ENCODE measurements at regions not wholly inside any gene's neighbourhood (a gene's known extent, or its start where the extent isn't known, plus 50 kb on each side); places are given as distances from the start of the nearest gene placed in this dataset.

DNA sequence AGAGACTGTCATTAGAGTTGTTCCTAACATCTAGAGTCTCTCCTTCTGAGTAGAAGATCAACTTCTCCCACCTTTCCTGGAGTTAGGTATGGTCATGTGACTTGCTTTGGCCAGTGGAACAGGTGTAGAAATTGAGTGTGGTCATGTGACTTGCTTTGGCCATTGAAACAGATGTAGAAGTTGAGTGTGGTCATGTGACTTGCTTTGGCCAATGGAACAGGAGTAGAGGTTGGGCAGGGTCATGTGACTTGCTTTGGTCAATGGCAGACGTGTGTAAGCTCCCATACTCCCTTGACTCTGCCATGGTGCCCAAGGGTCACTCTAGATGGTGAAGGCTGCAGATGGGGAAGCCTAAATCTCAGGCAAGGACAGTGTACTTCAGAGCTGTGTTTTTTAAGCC, 306.0 kb downstream of the NPHP4 start:
- no peak for TF ChIP-seq EZH2 (IDR thresholded peaks at IDR 0.05; ENCODE audit: low read length, unreplicated experiment)
- TF ChIP-seq, protein P1, sequence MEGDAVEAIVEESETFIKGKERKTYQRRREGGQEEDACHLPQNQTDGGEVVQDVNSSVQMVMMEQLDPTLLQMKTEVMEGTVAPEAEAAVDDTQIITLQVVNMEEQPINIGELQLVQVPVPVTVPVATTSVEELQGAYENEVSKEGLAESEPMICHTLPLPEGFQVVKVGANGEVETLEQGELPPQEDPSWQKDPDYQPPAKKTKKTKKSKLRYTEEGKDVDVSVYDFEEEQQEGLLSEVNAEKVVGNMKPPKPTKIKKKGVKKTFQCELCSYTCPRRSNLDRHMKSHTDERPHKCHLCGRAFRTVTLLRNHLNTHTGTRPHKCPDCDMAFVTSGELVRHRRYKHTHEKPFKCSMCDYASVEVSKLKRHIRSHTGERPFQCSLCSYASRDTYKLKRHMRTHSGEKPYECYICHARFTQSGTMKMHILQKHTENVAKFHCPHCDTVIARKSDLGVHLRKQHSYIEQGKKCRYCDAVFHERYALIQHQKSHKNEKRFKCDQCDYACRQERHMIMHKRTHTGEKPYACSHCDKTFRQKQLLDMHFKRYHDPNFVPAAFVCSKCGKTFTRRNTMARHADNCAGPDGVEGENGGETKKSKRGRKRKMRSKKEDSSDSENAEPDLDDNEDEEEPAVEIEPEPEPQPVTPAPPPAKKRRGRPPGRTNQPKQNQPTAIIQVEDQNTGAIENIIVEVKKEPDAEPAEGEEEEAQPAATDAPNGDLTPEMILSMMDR (conservative IDR thresholded peaks at IDR 0.05; ENCODE audit: low read depth, low read length): no peak
- TF ChIP-seq EZH2phosphoT487 (IDR thresholded peaks at IDR 0.05; ENCODE audit: borderline replicate concordance, low read length): no peak
